GM06990 (cell line): ENCODE measurements at regions not wholly inside any gene's neighbourhood (a gene's known extent, or its start where the extent isn't known, plus 50 kb on each side); places are given as distances from the start of the nearest gene placed in this dataset.

Experiments
- DNase-seq: peaks from one replicate; pipeline ENCODE4 v3.0.0-alpha.2; 2011; ENCODE audit not compliant: insufficient read length; ENCODE audit errors: extremely low read depth
- H3K27me3 ChIP-seq: replicated peaks from 2 replicates; pipeline ENCODE4 v1.6.0; 2011; ENCODE audit warnings: low read length; ENCODE audit not compliant: control insufficient read depth, insufficient read depth
- H3K36me3 ChIP-seq: 2 replicates; pipeline ENCODE4 v1.5.1; 2011; ENCODE audit warnings: low read length; ENCODE audit not compliant: control insufficient read depth, insufficient read depth
- H3K4me3 ChIP-seq: replicated peaks from 2 replicates; pipeline ENCODE4 v1.5.1; 2011; ENCODE audit warnings: low read depth, mild to moderate bottlenecking, control low read depth, low read length
- CTCF ChIP-seq: IDR thresholded peaks from 2 replicates; pipeline ENCODE4 v1.5.1; 2011; ENCODE audit warnings: low read length, control low read depth, mild to moderate bottlenecking, inconsistent platforms; ENCODE audit not compliant: insufficient read depth, poor library complexity, severe bottlenecking

GRCh38 chr12:107325075-107325608 is 231.8 kb upstream of the CRY1 start:
- H3K4me3 ChIP-seq: no peak overlapping the region
- DNase-seq: no peak
- H3K36me3 ChIP-seq: no peaks in the 10 kb centered on the region
- peaks cover under 1% of the 10 kb centered on the region for H3K27me3 ChIP-seq
- TF ChIP-seq CTCF: no peak

GRCh38 chr12:107326237-107326636 is 232.9 kb upstream of the CRY1 start:
- Histone ChIP-seq H3K4me3 (no peak overlapping the region), H3K27me3 (no peaks in the 10 kb centered on the region; the same call in none of the 2 replicates), H3K36me3 (no peaks in the 10 kb centered on the region)
- TF ChIP-seq CTCF: no peak
- DNase-seq: no peak

GRCh38 chr12:107327651-107328182 is 234.4 kb upstream of the CRY1 start:
- DNase-seq: no peak
- Histone ChIP-seq H3K36me3 (no peaks in the 10 kb centered on the region), H3K4me3 (no peak overlapping the region), H3K27me3 (peaks cover 3% of the 10 kb centered on the region; the same call in 1 of the 2 replicates)
- no peak for TF ChIP-seq CTCF

- no peak for TF ChIP-seq CTCF
- Histone ChIP-seq H3K36me3 (no peaks in the 10 kb centered on the region), H3K4me3 (no peak overlapping the region), H3K27me3 (peaks cover 3% of the 10 kb centered on the region; the same call in 1 of the 2 replicates)
- DNase-seq: no peak
Observed at GRCh38 chr12:107328442-107329133, 235.2 kb upstream of the CRY1 start.

- DNase-seq: no peak
- Histone ChIP-seq H3K27me3 (peaks cover 3% of the 10 kb centered on the region; the same call in 1 of the 2 replicates), H3K4me3 (no peak overlapping the region), H3K36me3 (no peaks in the 10 kb centered on the region)
- TF ChIP-seq CTCF: no peak
Observed at GRCh38 chr12:107329569-107330324, 236.4 kb upstream of the CRY1 start.
